ENCODE measurements at regions not wholly inside any gene's neighbourhood (a gene's known extent, or its start where the extent isn't known, plus 50 kb on each side); places are given as distances from the start of the nearest gene placed in this dataset.

DNA sequence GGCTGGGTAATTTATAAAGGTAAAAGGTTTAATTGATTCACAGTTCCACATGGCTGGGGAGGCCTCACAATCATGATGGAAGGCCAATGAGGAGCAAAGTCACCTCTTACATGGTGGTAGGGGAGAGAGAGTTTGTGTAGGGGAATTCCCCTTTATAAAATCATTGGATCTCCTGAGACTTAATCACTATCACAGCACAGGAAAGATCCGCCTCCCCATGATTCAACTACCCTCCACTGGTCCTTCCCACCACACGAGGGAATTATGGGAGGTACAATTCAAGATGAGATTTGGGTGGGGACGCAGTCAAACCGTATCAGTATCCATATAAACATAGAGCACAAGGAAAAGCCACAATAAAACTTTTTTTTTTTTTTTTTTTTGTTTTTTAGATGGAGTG, 172.6 kb upstream of the PIEZO2 start:
- TF ChIP-seq CTCF (IDR thresholded peaks at IDR 0.05) (no peak), POLR2A (IDR thresholded peaks at IDR 0.05) (no peak)

Data from Peyer's patch (tissue), 4 donors.